ENCODE measurements at regions not wholly inside any gene's neighbourhood (a gene's known extent, or its start where the extent isn't known, plus 50 kb on each side); places are given as distances from the start of the nearest gene placed in this dataset.

GRCh38 chr4:181541396-181541795, 701.8 kb upstream of the TENM3 start:
- no peak for TF ChIP-seq POLR2A (IDR thresholded peaks at IDR 0.05; ENCODE audit: low read depth, low read length)
- no peak for TF ChIP-seq EZH2 (IDR thresholded peaks at IDR 0.05; ENCODE audit: borderline replicate concordance, control insufficient read depth, low read depth, low read length)
- no peak for TF ChIP-seq POLR2AphosphoS5 (IDR thresholded peaks at IDR 0.05; ENCODE audit: low read length)
- TF ChIP-seq ATF2 (IDR thresholded peaks at IDR 0.05; ENCODE audit: low read length): no peak
- TF ChIP-seq RFX5 (IDR thresholded peaks at IDR 0.05; ENCODE audit: low read depth, low read length): no peak
- TF ChIP-seq CTCF (IDR thresholded peaks at IDR 0.05 in 2 of 3, conservative IDR thresholded peaks at IDR 0.05 in 1 of 3; ENCODE audit: control insufficient read depth in 2 of 3, extremely low read depth in 1 of 3, insufficient read depth in 1 of 3, low read depth in 3 of 3, low read length in 3 of 3): no peak
- no peak for TF ChIP-seq TCF3 (IDR thresholded peaks at IDR 0.05; ENCODE audit: borderline replicate concordance, insufficient read depth, low read depth, low read length)
- TF ChIP-seq CEBPB (IDR thresholded peaks at IDR 0.05; ENCODE audit: borderline replicate concordance in 1 of 2, low read depth in 2 of 2, low read length in 2 of 2): no peak
- no peak for TF ChIP-seq SREBF2 (IDR thresholded peaks at IDR 0.05; ENCODE audit: low read length)
- TF ChIP-seq MLLT1 (IDR thresholded peaks at IDR 0.05): no peak
- no peak for TF ChIP-seq MYC (IDR thresholded peaks at IDR 0.05; ENCODE audit: insufficient read depth, insufficient read length, insufficient replicate concordance, low read length, severe bottlenecking)
- no peak for TF ChIP-seq SMAD1 (IDR thresholded peaks at IDR 0.05; ENCODE audit: low read depth, partially characterized antibody)
- no peak for TF ChIP-seq KDM1A (IDR thresholded peaks at IDR 0.05; ENCODE audit: borderline replicate concordance)

Measured in GM12878 (cell line).